ENCODE measurements at regions not wholly inside any gene's neighbourhood (a gene's known extent, or its start where the extent isn't known, plus 50 kb on each side); places are given as distances from the start of the nearest gene placed in this dataset.

GRCh38 chr3:176927280-176927679 is 270.0 kb downstream of the TBL1XR1 start:
- Histone ChIP-seq H3K27me3 (ENCODE audit: control insufficient read depth in 1 of 2, insufficient read depth in 2 of 2, low read length in 2 of 2) (no peaks in the 10 kb centered on the region), H3K9me3 (ENCODE audit: low read length) (no peaks in the 10 kb centered on the region), H2AFZ (ENCODE audit: low read length) (no peak overlapping the region), H3K79me2 (ENCODE audit: insufficient read depth, low read length) (no peaks in the 10 kb centered on the region), H3K9ac (ENCODE audit: insufficient read depth, low read depth, low read length) (no peak overlapping the region), H3K4me1 (ENCODE audit: insufficient read depth, low read length) (no peaks in the 10 kb centered on the region), H3K36me3 (replicated peaks in 1 of 2; ENCODE audit: control insufficient read depth in 1 of 2, insufficient read depth in 2 of 2, low read length in 2 of 2) (no peaks in the 10 kb centered on the region), H3K27ac (ENCODE audit: extremely low read length, insufficient read depth, low read length) (no peak overlapping the region), H4K20me1 (ENCODE audit: insufficient read depth, low read length) (no peaks in the 10 kb centered on the region), H3K4me3 (replicated peaks in 1 of 3; ENCODE audit: insufficient read depth in 1 of 3, low read depth in 2 of 3, low read length in 3 of 3) (no peak overlapping the region), H3K4me2 (ENCODE audit: low read depth, low read length) (no peak overlapping the region)
- FAIRE-seq, result no peak
- no peak for ATAC-seq
- BruUV-seq (replicated peaks), result no TSS peak
- TF ChIP-seq SNAPC2 (CRISPR knock-in tag; IDR thresholded peaks at IDR 0.05) (no peak), ZNF383 (CRISPR knock-in tag; IDR thresholded peaks at IDR 0.05; ENCODE audit: borderline replicate concordance) (no peak), PRMT3 (CRISPR knock-in tag; IDR thresholded peaks at IDR 0.05; ENCODE audit: borderline replicate concordance, low read depth) (no peak), AGO2 (optimal IDR thresholded peaks at IDR 0.05; ENCODE audit: low read depth, low read length) (no peak), ZNF552 (CRISPR knock-in tag; IDR thresholded peaks at IDR 0.05; ENCODE audit: borderline replicate concordance) (no peak), E2F1 (CRISPR knock-in tag; IDR thresholded peaks at IDR 0.05) (no peak), POGK (CRISPR knock-in tag; conservative IDR thresholded peaks at IDR 0.05) (no peak), ZKSCAN1 (IDR thresholded peaks at IDR 0.05; ENCODE audit: low read length) (no peak)
- TF ChIP-seq, protein P1, sequence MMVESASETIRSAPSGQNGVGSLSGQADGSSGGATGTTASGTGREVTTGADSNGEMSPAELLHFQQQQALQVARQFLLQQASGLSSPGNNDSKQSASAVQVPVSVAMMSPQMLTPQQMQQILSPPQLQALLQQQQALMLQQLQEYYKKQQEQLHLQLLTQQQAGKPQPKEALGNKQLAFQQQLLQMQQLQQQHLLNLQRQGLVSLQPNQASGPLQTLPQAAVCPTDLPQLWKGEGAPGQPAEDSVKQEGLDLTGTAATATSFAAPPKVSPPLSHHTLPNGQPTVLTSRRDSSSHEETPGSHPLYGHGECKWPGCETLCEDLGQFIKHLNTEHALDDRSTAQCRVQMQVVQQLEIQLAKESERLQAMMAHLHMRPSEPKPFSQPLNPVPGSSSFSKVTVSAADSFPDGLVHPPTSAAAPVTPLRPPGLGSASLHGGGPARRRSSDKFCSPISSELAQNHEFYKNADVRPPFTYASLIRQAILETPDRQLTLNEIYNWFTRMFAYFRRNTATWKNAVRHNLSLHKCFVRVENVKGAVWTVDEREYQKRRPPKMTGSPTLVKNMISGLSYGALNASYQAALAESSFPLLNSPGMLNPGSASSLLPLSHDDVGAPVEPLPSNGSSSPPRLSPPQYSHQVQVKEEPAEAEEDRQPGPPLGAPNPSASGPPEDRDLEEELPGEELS (CRISPR knock-in tag; IDR thresholded peaks at IDR 0.05), result no peak
- POLR2A ChIA-PET, result no interaction called here
- DNase-seq (ENCODE audit: low spot score), result no peak
- in situ Hi-C loops (cut with HindIII; ENCODE audit: extremely low pct_ligation_motif_present, low pct_unique_long_range_greater_than_20kb) (no loop called here), intact Hi-C loops (cut with micrococcal nuclease; ENCODE audit: unreplicated experiment) (no loop called here)
- CTCF ChIA-PET (ENCODE audit: low intra/inter-chr PET ratio, low total read pairs), result no interaction called here
- 0% methylated on average over 3 of the region's 3 CpGs for WGBS (ENCODE audit: low lambda C conversion rate)
